ENCODE measurements at regions not wholly inside any gene's neighbourhood (a gene's known extent, or its start where the extent isn't known, plus 50 kb on each side); places are given as distances from the start of the nearest gene placed in this dataset.

DNA sequence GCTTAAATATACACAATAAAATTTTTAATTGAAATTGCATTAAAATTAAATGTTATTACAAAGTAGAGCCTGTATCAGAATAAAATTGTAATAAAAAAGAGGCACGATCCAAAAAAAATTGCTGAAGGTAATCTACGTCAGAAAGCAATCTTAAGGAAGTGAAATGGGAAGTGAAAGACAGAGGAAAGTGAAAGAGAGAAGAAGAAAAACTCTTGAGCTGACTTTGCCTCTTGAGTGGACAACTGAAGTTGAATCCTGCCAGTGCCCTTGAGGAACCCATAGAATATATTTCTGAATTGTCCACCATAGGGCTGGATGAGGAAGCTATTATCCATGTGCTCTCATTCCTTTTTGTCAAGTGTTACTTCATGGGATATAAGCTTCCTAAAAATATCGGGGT lies 285.1 kb upstream of the STAC start:
- DNase-seq, result no peak
- Histone ChIP-seq H3F3A (replicated peaks; ENCODE audit: insufficient read depth) (no peaks in the 10 kb centered on the region), H3K27me3 (ENCODE audit: insufficient read depth) (no peaks in the 10 kb centered on the region), H4K20me1 (ENCODE audit: insufficient read depth) (no peaks in the 10 kb centered on the region), H3K36me3 (replicated peaks in 1 of 2; ENCODE audit: control insufficient read depth in 1 of 2, insufficient read depth in 2 of 2, low read length in 1 of 2) (no peaks in the 10 kb centered on the region), H3K9me3 (no peaks in the 10 kb centered on the region), H3K9ac (no peak overlapping the region), H3K9me2 (no peaks in the 10 kb centered on the region), H3K79me2 (ENCODE audit: insufficient read depth) (no peaks in the 10 kb centered on the region), H3K4me1 (ENCODE audit: control insufficient read depth in 1 of 2, insufficient read depth in 2 of 2, low read depth in 1 of 2, low read length in 1 of 2) (no peaks in the 10 kb centered on the region; a peak in 1 of 4 replicates), H3K4me2 (no peak overlapping the region), H3K4me3 (ENCODE audit: low read depth in 2 of 2, low read length in 1 of 2) (no peak overlapping the region), H2AFZ (ENCODE audit: low read depth) (no peak overlapping the region), H3K27ac (ENCODE audit: low read depth in 2 of 2, low read length in 1 of 2) (no peak overlapping the region)
- ChIA-PET CTCF (interaction anchor here (1.1 kb wide), 1 partner anchor 599 kb away, joined by 3 read pairs; no protein-coding TSS in a partner anchor), POLR2A (no interaction called here)
- TF ChIP-seq GATA2 (CRISPR knock-in tag; IDR thresholded peaks at IDR 0.05), result no peak
- no peak for TF ChIP-seq TEAD4 (IDR thresholded peaks at IDR 0.05; ENCODE audit: borderline replicate concordance, insufficient read depth)
- TF ChIP-seq RCOR1 (IDR thresholded peaks at IDR 0.05; ENCODE audit: low read length), result no peak
- no peak for TF ChIP-seq RAD21 (IDR thresholded peaks at IDR 0.05; ENCODE audit: low read length)
- no peak for TF ChIP-seq MAX (IDR thresholded peaks at IDR 0.05; ENCODE audit: low read depth)
- TF ChIP-seq, protein P1, sequence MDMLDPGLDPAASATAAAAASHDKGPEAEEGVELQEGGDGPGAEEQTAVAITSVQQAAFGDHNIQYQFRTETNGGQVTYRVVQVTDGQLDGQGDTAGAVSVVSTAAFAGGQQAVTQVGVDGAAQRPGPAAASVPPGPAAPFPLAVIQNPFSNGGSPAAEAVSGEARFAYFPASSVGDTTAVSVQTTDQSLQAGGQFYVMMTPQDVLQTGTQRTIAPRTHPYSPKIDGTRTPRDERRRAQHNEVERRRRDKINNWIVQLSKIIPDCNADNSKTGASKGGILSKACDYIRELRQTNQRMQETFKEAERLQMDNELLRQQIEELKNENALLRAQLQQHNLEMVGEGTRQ (IDR thresholded peaks at IDR 0.05; ENCODE audit: borderline replicate concordance, low read depth, low read length), result no peak
- TF ChIP-seq FOXJ3 (CRISPR knock-in tag; IDR thresholded peaks at IDR 0.05), result no peak
- no peak for TF ChIP-seq ZBTB33 (IDR thresholded peaks at IDR 0.05; ENCODE audit: borderline replicate concordance, low read depth)
- no peak for TF ChIP-seq NRF1 (IDR thresholded peaks at IDR 0.05; ENCODE audit: low read depth, low read length)
- no peak for TF ChIP-seq PBX3 (IDR thresholded peaks at IDR 0.05)
- no peak for TF ChIP-seq CHD2 (IDR thresholded peaks at IDR 0.05; ENCODE audit: low read length, partially characterized antibody)
- 72% methylated on average over 3 of the region's 3 CpGs for WGBS (ENCODE audit: low lambda C conversion rate)

DNA sequence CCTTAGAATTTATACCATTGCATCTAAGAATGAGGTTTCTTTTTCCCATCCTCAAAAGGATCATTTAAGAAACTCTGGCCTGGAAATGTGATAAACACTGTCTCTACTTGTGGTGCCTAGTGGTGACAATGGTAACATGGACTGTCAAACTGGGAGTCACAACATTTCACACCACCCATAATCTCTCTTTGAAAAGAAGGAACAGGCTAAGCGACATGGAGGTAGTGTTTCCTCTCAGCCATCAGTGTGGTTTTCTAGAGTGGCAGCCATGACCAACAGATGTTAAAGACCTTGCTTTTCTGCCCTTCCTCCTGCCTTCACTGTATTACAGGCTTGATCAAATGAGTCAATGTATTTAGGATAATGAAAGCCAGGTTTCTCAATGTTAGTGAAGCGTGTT lies 283.1 kb upstream of the STAC start:
- H3K79me2 ChIP-seq (ENCODE audit: insufficient read depth), result no peaks in the 10 kb centered on the region
- no peak overlapping the region for H3K9ac ChIP-seq
- no peaks in the 10 kb centered on the region for H3K9me2 ChIP-seq
- peak; percentile 3 for DNase-seq
- H4K20me1 ChIP-seq (ENCODE audit: insufficient read depth), result no peaks in the 10 kb centered on the region
- H2AFZ ChIP-seq (ENCODE audit: low read depth), result no peak overlapping the region
- no peaks in the 10 kb centered on the region for H3K9me3 ChIP-seq
- no peaks in the 10 kb centered on the region for H3K27me3 ChIP-seq (ENCODE audit: insufficient read depth)
- no peaks in the 10 kb centered on the region; a peak in 1 of 4 replicates for H3K4me1 ChIP-seq (ENCODE audit: control insufficient read depth in 1 of 2, insufficient read depth in 2 of 2, low read depth in 1 of 2, low read length in 1 of 2)
- ChIA-PET POLR2A (no interaction called here), CTCF (no interaction called here)
- 67% methylated on average over 2 of the region's 2 CpGs for WGBS (ENCODE audit: low lambda C conversion rate)
- no peak overlapping the region for H3K4me2 ChIP-seq
- H3K27ac ChIP-seq (ENCODE audit: low read depth in 2 of 2, low read length in 1 of 2), result no peak overlapping the region
- H3K36me3 ChIP-seq (replicated peaks in 1 of 2; ENCODE audit: control insufficient read depth in 1 of 2, insufficient read depth in 2 of 2, low read length in 1 of 2), result no peaks in the 10 kb centered on the region
- TF ChIP-seq MAX (IDR thresholded peaks at IDR 0.05; ENCODE audit: low read depth) (no peak), EZH2phosphoT487 (IDR thresholded peaks at IDR 0.05; ENCODE audit: borderline replicate concordance, low read depth) (no peak), YY1 (IDR thresholded peaks at IDR 0.05; ENCODE audit: low read depth) (no peak)
- TF ChIP-seq, protein P1 (IDR thresholded peaks at IDR 0.05; ENCODE audit: borderline replicate concordance, low read depth, low read length), result no peak
- no peak overlapping the region for H3K4me3 ChIP-seq (ENCODE audit: low read depth in 2 of 2, low read length in 1 of 2)
- no peaks in the 10 kb centered on the region for H3F3A ChIP-seq (replicated peaks; ENCODE audit: insufficient read depth)
